ENCODE measurements at regions not wholly inside any gene's neighbourhood (a gene's known extent, or its start where the extent isn't known, plus 50 kb on each side); places are given as distances from the start of the nearest gene placed in this dataset.

DNA sequence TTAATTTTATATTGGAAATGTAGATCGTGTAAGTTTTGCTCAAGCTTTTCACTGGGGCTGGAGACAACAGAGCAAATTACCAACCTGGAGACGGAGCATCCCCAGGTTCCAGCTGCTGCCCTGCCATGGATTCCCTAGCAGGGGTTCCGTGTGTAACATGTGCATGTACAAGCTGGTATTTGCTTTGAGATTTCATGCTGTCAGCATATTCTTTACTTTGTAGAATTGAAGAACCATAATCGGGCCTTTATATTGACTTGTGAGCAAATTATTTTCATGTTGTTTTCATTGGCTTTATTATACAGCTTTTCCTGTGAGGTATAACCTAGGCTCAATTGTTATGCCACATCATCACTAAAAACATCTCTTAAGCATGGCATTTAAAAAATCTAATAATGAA lies 369.2 kb upstream of the COBL start (continued):
- TF ChIP-seq, protein P1, sequence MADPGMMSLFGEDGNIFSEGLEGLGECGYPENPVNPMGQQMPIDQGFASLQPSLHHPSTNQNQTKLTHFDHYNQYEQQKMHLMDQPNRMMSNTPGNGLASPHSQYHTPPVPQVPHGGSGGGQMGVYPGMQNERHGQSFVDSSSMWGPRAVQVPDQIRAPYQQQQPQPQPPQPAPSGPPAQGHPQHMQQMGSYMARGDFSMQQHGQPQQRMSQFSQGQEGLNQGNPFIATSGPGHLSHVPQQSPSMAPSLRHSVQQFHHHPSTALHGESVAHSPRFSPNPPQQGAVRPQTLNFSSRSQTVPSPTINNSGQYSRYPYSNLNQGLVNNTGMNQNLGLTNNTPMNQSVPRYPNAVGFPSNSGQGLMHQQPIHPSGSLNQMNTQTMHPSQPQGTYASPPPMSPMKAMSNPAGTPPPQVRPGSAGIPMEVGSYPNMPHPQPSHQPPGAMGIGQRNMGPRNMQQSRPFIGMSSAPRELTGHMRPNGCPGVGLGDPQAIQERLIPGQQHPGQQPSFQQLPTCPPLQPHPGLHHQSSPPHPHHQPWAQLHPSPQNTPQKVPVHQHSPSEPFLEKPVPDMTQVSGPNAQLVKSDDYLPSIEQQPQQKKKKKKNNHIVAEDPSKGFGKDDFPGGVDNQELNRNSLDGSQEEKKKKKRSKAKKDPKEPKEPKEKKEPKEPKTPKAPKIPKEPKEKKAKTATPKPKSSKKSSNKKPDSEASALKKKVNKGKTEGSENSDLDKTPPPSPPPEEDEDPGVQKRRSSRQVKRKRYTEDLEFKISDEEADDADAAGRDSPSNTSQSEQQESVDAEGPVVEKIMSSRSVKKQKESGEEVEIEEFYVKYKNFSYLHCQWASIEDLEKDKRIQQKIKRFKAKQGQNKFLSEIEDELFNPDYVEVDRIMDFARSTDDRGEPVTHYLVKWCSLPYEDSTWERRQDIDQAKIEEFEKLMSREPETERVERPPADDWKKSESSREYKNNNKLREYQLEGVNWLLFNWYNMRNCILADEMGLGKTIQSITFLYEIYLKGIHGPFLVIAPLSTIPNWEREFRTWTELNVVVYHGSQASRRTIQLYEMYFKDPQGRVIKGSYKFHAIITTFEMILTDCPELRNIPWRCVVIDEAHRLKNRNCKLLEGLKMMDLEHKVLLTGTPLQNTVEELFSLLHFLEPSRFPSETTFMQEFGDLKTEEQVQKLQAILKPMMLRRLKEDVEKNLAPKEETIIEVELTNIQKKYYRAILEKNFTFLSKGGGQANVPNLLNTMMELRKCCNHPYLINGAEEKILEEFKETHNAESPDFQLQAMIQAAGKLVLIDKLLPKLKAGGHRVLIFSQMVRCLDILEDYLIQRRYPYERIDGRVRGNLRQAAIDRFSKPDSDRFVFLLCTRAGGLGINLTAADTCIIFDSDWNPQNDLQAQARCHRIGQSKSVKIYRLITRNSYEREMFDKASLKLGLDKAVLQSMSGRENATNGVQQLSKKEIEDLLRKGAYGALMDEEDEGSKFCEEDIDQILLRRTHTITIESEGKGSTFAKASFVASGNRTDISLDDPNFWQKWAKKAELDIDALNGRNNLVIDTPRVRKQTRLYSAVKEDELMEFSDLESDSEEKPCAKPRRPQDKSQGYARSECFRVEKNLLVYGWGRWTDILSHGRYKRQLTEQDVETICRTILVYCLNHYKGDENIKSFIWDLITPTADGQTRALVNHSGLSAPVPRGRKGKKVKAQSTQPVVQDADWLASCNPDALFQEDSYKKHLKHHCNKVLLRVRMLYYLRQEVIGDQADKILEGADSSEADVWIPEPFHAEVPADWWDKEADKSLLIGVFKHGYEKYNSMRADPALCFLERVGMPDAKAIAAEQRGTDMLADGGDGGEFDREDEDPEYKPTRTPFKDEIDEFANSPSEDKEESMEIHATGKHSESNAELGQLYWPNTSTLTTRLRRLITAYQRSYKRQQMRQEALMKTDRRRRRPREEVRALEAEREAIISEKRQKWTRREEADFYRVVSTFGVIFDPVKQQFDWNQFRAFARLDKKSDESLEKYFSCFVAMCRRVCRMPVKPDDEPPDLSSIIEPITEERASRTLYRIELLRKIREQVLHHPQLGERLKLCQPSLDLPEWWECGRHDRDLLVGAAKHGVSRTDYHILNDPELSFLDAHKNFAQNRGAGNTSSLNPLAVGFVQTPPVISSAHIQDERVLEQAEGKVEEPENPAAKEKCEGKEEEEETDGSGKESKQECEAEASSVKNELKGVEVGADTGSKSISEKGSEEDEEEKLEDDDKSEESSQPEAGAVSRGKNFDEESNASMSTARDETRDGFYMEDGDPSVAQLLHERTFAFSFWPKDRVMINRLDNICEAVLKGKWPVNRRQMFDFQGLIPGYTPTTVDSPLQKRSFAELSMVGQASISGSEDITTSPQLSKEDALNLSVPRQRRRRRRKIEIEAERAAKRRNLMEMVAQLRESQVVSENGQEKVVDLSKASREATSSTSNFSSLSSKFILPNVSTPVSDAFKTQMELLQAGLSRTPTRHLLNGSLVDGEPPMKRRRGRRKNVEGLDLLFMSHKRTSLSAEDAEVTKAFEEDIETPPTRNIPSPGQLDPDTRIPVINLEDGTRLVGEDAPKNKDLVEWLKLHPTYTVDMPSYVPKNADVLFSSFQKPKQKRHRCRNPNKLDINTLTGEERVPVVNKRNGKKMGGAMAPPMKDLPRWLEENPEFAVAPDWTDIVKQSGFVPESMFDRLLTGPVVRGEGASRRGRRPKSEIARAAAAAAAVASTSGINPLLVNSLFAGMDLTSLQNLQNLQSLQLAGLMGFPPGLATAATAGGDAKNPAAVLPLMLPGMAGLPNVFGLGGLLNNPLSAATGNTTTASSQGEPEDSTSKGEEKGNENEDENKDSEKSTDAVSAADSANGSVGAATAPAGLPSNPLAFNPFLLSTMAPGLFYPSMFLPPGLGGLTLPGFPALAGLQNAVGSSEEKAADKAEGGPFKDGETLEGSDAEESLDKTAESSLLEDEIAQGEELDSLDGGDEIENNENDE (IDR thresholded peaks at IDR 0.05; ENCODE audit: insufficient replicate concordance, low read length), result no peak
- TF ChIP-seq, protein P2, sequence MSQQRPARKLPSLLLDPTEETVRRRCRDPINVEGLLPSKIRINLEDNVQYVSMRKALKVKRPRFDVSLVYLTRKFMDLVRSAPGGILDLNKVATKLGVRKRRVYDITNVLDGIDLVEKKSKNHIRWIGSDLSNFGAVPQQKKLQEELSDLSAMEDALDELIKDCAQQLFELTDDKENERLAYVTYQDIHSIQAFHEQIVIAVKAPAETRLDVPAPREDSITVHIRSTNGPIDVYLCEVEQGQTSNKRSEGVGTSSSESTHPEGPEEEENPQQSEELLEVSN (IDR thresholded peaks at IDR 0.05), result no peak
- TF ChIP-seq TAF7 (optimal IDR thresholded peaks at IDR 0.05; ENCODE audit: borderline replicate concordance, low read depth, low read length) (no peak), CHD2 (IDR thresholded peaks at IDR 0.05; ENCODE audit: low read length) (no peak), PHF8 (conservative IDR thresholded peaks at IDR 0.05; ENCODE audit: low read depth, low read length) (no peak), CTBP2 (IDR thresholded peaks at IDR 0.05; ENCODE audit: borderline replicate concordance, insufficient read depth, insufficient read length, low read length) (no peak)
- TF ChIP-seq, protein P3, sequence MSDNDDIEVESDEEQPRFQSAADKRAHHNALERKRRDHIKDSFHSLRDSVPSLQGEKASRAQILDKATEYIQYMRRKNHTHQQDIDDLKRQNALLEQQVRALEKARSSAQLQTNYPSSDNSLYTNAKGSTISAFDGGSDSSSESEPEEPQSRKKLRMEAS (IDR thresholded peaks at IDR 0.05), result no peak
- TF ChIP-seq, protein P4, sequence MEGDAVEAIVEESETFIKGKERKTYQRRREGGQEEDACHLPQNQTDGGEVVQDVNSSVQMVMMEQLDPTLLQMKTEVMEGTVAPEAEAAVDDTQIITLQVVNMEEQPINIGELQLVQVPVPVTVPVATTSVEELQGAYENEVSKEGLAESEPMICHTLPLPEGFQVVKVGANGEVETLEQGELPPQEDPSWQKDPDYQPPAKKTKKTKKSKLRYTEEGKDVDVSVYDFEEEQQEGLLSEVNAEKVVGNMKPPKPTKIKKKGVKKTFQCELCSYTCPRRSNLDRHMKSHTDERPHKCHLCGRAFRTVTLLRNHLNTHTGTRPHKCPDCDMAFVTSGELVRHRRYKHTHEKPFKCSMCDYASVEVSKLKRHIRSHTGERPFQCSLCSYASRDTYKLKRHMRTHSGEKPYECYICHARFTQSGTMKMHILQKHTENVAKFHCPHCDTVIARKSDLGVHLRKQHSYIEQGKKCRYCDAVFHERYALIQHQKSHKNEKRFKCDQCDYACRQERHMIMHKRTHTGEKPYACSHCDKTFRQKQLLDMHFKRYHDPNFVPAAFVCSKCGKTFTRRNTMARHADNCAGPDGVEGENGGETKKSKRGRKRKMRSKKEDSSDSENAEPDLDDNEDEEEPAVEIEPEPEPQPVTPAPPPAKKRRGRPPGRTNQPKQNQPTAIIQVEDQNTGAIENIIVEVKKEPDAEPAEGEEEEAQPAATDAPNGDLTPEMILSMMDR (IDR thresholded peaks at IDR 0.05; ENCODE audit: control extremely low read depth in 1 of 3, insufficient read depth in 1 of 3, low read depth in 1 of 3, low read length in 3 of 3), result no peak

Measured in H1 (cell line).